Prostate gland (tissue), 2 donors: ENCODE measurements at regions not wholly inside any gene's neighbourhood (a gene's known extent, or its start where the extent isn't known, plus 50 kb on each side); places are given as distances from the start of the nearest gene placed in this dataset.

Experiments used
- DNase-seq: peaks from one replicate; pipeline ENCODE4 v3.0.0-alpha.2; 2019; ENCODE audit warnings: low spot score
- H3K27ac ChIP-seq, 2 donors: fragments of 200-600 bp; sonication (generic); 2 replicates each; pipeline ENCODE4 v1.5.1; 2017 to 2019
- H3K27me3 ChIP-seq: fragments of 200-600 bp; sonication (generic); replicated peaks from 2 replicates; pipeline ENCODE4 v1.5.1; 2019; ENCODE audit not compliant: insufficient read depth
- H3K36me3 ChIP-seq, 2 donors: fragments of 200-600 bp; sonication (generic); 1 replicate in 1 of 2; 2 replicates in 1 of 2; pipeline versions ENCODE4 v1.5.1 to v1.8.1; 2017 to 2019
- H3K4me1 ChIP-seq: fragments of 200-600 bp; sonication (generic); replicated peaks from 2 replicates; pipeline ENCODE4 v1.5.1; 2019
- H3K4me3 ChIP-seq, 2 donors: fragments of 200-600 bp; sonication (generic); 2 replicates each; pipeline ENCODE4 v1.5.1; 2017 to 2019
- H3K9me3 ChIP-seq: fragments of 200-600 bp; sonication (generic); 2 replicates; pipeline ENCODE4 v1.5.1; 2017
- POLR2A ChIP-seq: fragments of 450-650 bp; IDR thresholded peaks from one replicate; pipeline ENCODE4 v1.6.1; 2016; ENCODE audit warnings: antibody characterized with exemption, mild to moderate bottlenecking
- POLR2AphosphoS5 ChIP-seq: sonication (generic); formaldehyde crosslinking; IDR thresholded peaks from one replicate; pipeline ENCODE4 v1.6.1; 2017; ENCODE audit warnings: antibody characterized with exemption
- WGBS: methylation state at CpG from one replicate; pipeline ENCODE4 v1.1.5; 2018; 5-methylcytosine and 5-hydroxymethylcytosine counted together
- intact Hi-C: fragments of 100-400 bp; cut with DNase I; formaldehyde crosslinking; loops from one replicate; pipeline ENCODE4 v1.14.2; 2022
- TF ChIP-seq, protein P1 (sequence below), 4 experiments: fragments of 200-600 bp in 2 of 4; fragments of 450-650 bp in 2 of 4; sonication (generic) in 2 of 4; IDR thresholded peaks; 1 replicate in 3 of 4; 2 replicates in 1 of 4; pipeline ENCODE4 v1.5.1; 2016 to 2019; ENCODE audit warnings: antibody characterized with exemption in 4 of 4, mild to moderate bottlenecking in 2 of 4, moderate library complexity in 2 of 4

DNA sequence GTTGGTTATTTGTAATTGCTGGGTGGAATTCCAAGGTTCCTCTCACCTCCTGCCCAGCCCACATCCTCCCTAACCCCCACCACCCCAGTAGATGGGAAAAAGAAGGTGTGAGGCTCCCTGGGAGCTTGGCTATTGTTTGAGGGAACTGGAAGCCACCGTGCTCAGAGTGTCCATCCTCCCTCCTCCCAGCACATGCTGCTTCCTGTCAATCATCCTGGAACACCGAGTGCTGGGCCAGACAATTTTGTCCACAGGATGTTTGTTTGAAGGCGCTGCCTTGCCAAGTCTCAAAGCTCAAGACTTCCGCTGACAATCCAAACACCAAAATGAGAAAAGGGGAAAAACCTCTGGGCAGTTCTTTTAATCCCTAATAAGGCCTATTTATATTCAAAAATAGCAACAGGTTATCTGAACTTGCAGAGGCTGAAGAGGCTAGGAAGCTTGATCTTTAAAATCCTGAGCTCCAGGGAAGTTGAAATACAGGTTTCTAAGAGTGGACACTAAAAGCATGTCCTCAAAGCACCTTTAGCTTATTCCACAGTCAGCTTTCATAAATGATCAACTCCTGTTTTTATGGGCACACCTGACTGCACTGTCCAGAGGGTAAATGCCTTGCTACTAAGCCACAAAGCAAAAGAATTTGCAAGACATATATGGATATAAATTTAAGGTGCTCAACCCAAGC, 286.7 kb downstream of the NFIB start:
- Histone ChIP-seq H3K9me3 (no peaks in the 10 kb centered on the region), H3K27me3 (no peaks in the 10 kb centered on the region), H3K4me1 (peaks cover 11% of the 10 kb centered on the region), H3K4me3 (no peak overlapping the region), H3K27ac (peak overlapping the region; percentile 72 to 80), H3K36me3 (no peaks in the 10 kb centered on the region)
- peak; percentile 79 for DNase-seq
- intact Hi-C loops, result no loop called here
- TF ChIP-seq POLR2AphosphoS5, result peak; percentile 89
- TF ChIP-seq, protein P1, sequence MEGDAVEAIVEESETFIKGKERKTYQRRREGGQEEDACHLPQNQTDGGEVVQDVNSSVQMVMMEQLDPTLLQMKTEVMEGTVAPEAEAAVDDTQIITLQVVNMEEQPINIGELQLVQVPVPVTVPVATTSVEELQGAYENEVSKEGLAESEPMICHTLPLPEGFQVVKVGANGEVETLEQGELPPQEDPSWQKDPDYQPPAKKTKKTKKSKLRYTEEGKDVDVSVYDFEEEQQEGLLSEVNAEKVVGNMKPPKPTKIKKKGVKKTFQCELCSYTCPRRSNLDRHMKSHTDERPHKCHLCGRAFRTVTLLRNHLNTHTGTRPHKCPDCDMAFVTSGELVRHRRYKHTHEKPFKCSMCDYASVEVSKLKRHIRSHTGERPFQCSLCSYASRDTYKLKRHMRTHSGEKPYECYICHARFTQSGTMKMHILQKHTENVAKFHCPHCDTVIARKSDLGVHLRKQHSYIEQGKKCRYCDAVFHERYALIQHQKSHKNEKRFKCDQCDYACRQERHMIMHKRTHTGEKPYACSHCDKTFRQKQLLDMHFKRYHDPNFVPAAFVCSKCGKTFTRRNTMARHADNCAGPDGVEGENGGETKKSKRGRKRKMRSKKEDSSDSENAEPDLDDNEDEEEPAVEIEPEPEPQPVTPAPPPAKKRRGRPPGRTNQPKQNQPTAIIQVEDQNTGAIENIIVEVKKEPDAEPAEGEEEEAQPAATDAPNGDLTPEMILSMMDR (IDR thresholded peaks at IDR 0.05), result no peak
- TF ChIP-seq POLR2A, result no peak
- 7% methylated on average over 4 of the region's 4 CpGs for WGBS

- H3K27me3 ChIP-seq, result no peaks in the 10 kb centered on the region
- no peaks in the 10 kb centered on the region for H3K36me3 ChIP-seq
- peaks cover 11% of the 10 kb centered on the region for H3K4me1 ChIP-seq
- intact Hi-C loops, result no loop called here
- TF ChIP-seq POLR2A (no peak), POLR2AphosphoS5 (no peak)
- TF ChIP-seq, protein P1 (IDR thresholded peaks at IDR 0.05), result no peak
- H3K27ac ChIP-seq, result no peak overlapping the region
- WGBS, result 47% methylated on average over 2 of the region's 2 CpGs
- no peak for DNase-seq
- H3K4me3 ChIP-seq, result no peak overlapping the region
- no peaks in the 10 kb centered on the region for H3K9me3 ChIP-seq
Measured at GRCh38 chr9:14025741-14026140, 288.2 kb downstream of the NFIB start.

DNA sequence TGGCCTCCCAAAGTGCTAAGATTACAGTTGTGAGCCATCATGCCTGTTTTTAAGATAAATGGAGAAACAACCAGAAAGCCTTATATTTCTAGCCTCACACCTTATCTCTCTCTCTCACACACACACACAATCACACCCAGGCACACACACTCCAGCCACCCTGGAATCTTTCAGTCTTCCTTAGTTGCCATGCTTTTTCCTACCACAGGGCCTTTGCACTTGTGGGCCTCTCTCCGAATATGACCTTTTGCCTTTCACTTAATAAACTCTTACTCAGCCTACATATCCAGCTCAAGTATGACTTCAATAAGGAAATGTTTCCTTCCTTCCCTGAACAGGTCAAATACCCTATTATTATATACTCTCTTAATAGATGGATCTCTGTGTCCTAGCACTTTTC, 290.7 kb downstream of the NFIB start:
- intact Hi-C loops, result no loop called here
- no peaks in the 10 kb centered on the region for H3K9me3 ChIP-seq
- no peaks in the 10 kb centered on the region for H3K27me3 ChIP-seq
- peaks cover 8% of the 10 kb centered on the region for H3K4me1 ChIP-seq
- WGBS, result 100% methylated on average over 1 of the region's 1 CpG
- DNase-seq, result no peak
- H3K27ac ChIP-seq, result no peak overlapping the region
- no peak overlapping the region for H3K4me3 ChIP-seq
- H3K36me3 ChIP-seq, result no peaks in the 10 kb centered on the region
- TF ChIP-seq POLR2AphosphoS5, result no peak
- TF ChIP-seq POLR2A, result no peak
- TF ChIP-seq, protein P1 (IDR thresholded peaks at IDR 0.05), result no peak

- H3K36me3 ChIP-seq, result no peaks in the 10 kb centered on the region
- TF ChIP-seq, protein P1 (IDR thresholded peaks at IDR 0.05), result no peak
- TF ChIP-seq POLR2AphosphoS5 (no peak), POLR2A (no peak)
- no peaks in the 10 kb centered on the region for H3K4me1 ChIP-seq
- intact Hi-C loops, result no loop called here
- no peak overlapping the region for H3K27ac ChIP-seq
- H3K9me3 ChIP-seq, result no peaks in the 10 kb centered on the region
- WGBS, result 72% methylated on average over 3 of the region's 3 CpGs
- no peak for DNase-seq
- H3K27me3 ChIP-seq, result no peaks in the 10 kb centered on the region
- H3K4me3 ChIP-seq, result no peak overlapping the region
Measured at GRCh38 chr9:14021871-14022525, 291.9 kb downstream of the NFIB start.

DNA sequence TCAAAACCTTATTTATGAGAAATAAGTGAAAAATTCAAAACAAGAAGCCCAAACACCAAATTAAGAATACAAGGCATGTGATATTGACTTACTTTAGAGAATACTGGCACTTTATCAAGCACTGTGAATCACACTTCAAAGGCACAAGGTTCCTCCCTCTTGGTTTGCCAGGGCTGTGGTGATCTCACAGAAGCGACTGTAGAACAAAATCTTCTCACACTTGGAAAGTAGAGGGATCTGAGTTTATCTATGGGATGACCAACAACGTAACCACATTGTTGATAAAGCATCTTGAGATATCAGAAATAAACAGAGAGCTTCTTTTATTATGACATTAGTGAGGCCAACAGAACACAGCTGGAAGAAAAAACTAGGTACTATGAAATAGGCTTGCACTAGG, 295.9 kb downstream of the NFIB start:
- 13% methylated on average over 2 of the region's 2 CpGs for whole genome bisulfite sequencing
- intact Hi-C loops, result no loop called here
- DNase-seq, result no peak

More for the DNA sequence above, 295.9 kb downstream of the NFIB start:
- H3K9me3 ChIP-seq, result no peaks in the 10 kb centered on the region
- H3K4me1 ChIP-seq, result no peaks in the 10 kb centered on the region
- TF ChIP-seq, protein P1 (IDR thresholded peaks at IDR 0.05), result no peak
- TF ChIP-seq POLR2AphosphoS5, result peak; percentile 43
- TF ChIP-seq POLR2A, result no peak
- H3K27ac ChIP-seq, result no peak overlapping the region
- H3K4me3 ChIP-seq, result no peak overlapping the region
- no peaks in the 10 kb centered on the region for H3K36me3 ChIP-seq
- H3K27me3 ChIP-seq, result no peaks in the 10 kb centered on the region
